Activated CD4-positive, CD25-positive, alpha-beta regulatory T cell treated with anti-CD3 and anti-CD28 coated beads, Interleukin-2, amount 50 U/mL, for 16 hours (primary cell): ENCODE measurements at regions not wholly inside any gene's neighbourhood (a gene's known extent, or its start where the extent isn't known, plus 50 kb on each side); places are given as distances from the start of the nearest gene placed in this dataset.
"Not testable (repeated sequence)": the region's sequence is repeated elsewhere in the genome, so short reads cannot be mapped to it uniquely, and the experiment has no call there.

Experiments
- DNase-seq: peaks from one replicate; pipeline ENCODE4 v3.0.0-alpha.2; 2020; ENCODE audit warnings: low read depth, low spot score

GRCh38 chr15:24835301-24835700, 119.5 kb upstream of the SNRPN start:
- no peak for DNase-seq

- no peak for DNase-seq
Observed at GRCh38 chr15:24848050-24848449, 106.7 kb upstream of the SNRPN start.

- no peak for DNase-seq
Observed at GRCh38 chr15:24856397-24857390, 98.1 kb upstream of the SNRPN start.

- DNase-seq: no peak
Observed at GRCh38 chr15:24857763-24858162, 97.0 kb upstream of the SNRPN start.

- DNase-seq: not testable (repeated sequence)
Observed at GRCh38 chr15:24858183-24858582, 96.6 kb upstream of the SNRPN start.

GRCh38 chr15:24858737-24859601, 95.8 kb upstream of the SNRPN start:
- no peak for DNase-seq

- DNase-seq: no peak
Observed at GRCh38 chr15:24861014-24861690, 93.6 kb upstream of the SNRPN start.

- DNase-seq: no peak
Observed at GRCh38 chr15:24862726-24863521, 91.9 kb upstream of the SNRPN start.

GRCh38 chr15:24865303-24865702, 89.5 kb upstream of the SNRPN start:
- no peak for DNase-seq

GRCh38 chr15:24877174-24877573, 77.6 kb upstream of the SNRPN start:
- no peak for DNase-seq

GRCh38 chr15:24878153-24878552, 76.6 kb upstream of the SNRPN start:
- no peak for DNase-seq

- DNase-seq: no peak
Observed at GRCh38 chr15:24879492-24879891, 75.3 kb upstream of the SNRPN start.

GRCh38 chr15:24880663-24881062, 74.1 kb upstream of the SNRPN start:
- DNase-seq: no peak

- no peak for DNase-seq
Observed at GRCh38 chr15:24886538-24886937, 68.2 kb upstream of the SNRPN start.

- no peak for DNase-seq
Observed at GRCh38 chr15:24898715-24899272, 56.0 kb upstream of the SNRPN start.

- DNase-seq: no peak
Observed at GRCh38 chr15:24899367-24899766, 55.4 kb upstream of the SNRPN start.

- no peak for DNase-seq
Observed at GRCh38 chr15:24899795-24900194, 55.0 kb upstream of the SNRPN start.

- DNase-seq: no peak
Observed at GRCh38 chr15:24901409-24901808, 53.4 kb upstream of the SNRPN start.
